Sigmoid colon (tissue), 4 donors: ENCODE measurements at regions not wholly inside any gene's neighbourhood (a gene's known extent, or its start where the extent isn't known, plus 50 kb on each side); places are given as distances from the start of the nearest gene placed in this dataset.

ENCODE experiments used
- POLR2A ChIP-seq, 2 donors: fragments of 450-650 bp; IDR thresholded peaks; one replicate each; pipeline ENCODE4 v1.6.1; 2016; ENCODE audit warnings: antibody characterized with exemption in 2 of 2, mild to moderate bottlenecking in 2 of 2, moderate library complexity in 2 of 2
- POLR2AphosphoS5 ChIP-seq, 4 donors: sonication (generic); formaldehyde crosslinking; IDR thresholded peaks; one replicate each; pipeline ENCODE4 v1.6.1; 2017; ENCODE audit warnings: antibody characterized with exemption in 4 of 4
- TF ChIP-seq, protein P1 (sequence below), 4 experiments: fragments of 450-650 bp in 3 of 4; fragments of 200-600 bp in 1 of 4; IDR thresholded peaks; one replicate each; pipeline ENCODE4 v1.5.1; 2016 to 2019; ENCODE audit warnings: antibody characterized with exemption in 4 of 4, mild to moderate bottlenecking in 3 of 4, moderate library complexity in 2 of 4

DNA sequence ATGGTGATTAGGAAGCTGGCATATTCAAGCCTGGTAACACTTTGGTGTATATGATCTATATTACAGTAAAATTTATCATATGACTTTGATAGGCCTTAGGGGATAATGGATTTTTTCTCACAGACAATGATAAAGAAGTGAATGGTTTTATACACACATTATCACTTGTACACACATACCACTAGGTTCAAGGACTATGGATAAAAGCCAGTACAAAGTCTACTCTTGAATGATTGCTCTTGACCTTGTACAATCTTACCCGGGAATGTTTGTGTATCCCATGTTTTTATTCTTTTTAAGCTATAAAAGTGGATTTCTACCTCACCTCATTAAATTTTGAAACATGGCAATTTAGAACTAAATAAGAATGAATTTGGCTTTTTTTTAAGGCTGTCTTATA, 414.5 kb upstream of the ADAMTSL1 start:
- TF ChIP-seq, protein P1, sequence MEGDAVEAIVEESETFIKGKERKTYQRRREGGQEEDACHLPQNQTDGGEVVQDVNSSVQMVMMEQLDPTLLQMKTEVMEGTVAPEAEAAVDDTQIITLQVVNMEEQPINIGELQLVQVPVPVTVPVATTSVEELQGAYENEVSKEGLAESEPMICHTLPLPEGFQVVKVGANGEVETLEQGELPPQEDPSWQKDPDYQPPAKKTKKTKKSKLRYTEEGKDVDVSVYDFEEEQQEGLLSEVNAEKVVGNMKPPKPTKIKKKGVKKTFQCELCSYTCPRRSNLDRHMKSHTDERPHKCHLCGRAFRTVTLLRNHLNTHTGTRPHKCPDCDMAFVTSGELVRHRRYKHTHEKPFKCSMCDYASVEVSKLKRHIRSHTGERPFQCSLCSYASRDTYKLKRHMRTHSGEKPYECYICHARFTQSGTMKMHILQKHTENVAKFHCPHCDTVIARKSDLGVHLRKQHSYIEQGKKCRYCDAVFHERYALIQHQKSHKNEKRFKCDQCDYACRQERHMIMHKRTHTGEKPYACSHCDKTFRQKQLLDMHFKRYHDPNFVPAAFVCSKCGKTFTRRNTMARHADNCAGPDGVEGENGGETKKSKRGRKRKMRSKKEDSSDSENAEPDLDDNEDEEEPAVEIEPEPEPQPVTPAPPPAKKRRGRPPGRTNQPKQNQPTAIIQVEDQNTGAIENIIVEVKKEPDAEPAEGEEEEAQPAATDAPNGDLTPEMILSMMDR (IDR thresholded peaks at IDR 0.05): no peak
- no peak for TF ChIP-seq POLR2A (IDR thresholded peaks at IDR 0.05)
- no peak for TF ChIP-seq POLR2AphosphoS5 (IDR thresholded peaks at IDR 0.05)
